Progenitor cell of endocrine pancreas (in vitro differentiated cells): ENCODE measurements at regions not wholly inside any gene's neighbourhood (a gene's known extent, or its start where the extent isn't known, plus 50 kb on each side); places are given as distances from the start of the nearest gene placed in this dataset.

Experiments
- DNase-seq: peaks from one replicate; pipeline ENCODE4 v3.0.0; 2021; ENCODE audit warnings: low spot score; ENCODE audit not compliant: unreplicated experiment
- H3K27ac Mint-ChIP-seq: 2 replicates; pipeline ENCODE4 v1.8.0; 2021; ENCODE audit warnings: mild to moderate bottlenecking, moderate library complexity, mixed read lengths
- H3K27me3 Mint-ChIP-seq: 2 replicates; pipeline ENCODE4 v1.8.0; 2021; ENCODE audit warnings: mixed read lengths
- H3K36me3 Mint-ChIP-seq: 2 replicates; pipeline ENCODE4 v1.8.0; 2022; ENCODE audit warnings: mixed read lengths; ENCODE audit not compliant: insufficient read depth
- H3K4me1 Mint-ChIP-seq: 2 replicates; pipeline ENCODE4 v1.8.0; 2021; ENCODE audit warnings: low read depth, mixed read lengths
- H3K4me3 Mint-ChIP-seq: 2 replicates; pipeline ENCODE4 v1.8.0; 2021; ENCODE audit warnings: low read depth, mild to moderate bottlenecking, moderate library complexity, mixed read lengths
- H3K9me3 Mint-ChIP-seq: 2 replicates; pipeline ENCODE4 v1.8.0; 2021; ENCODE audit warnings: low read depth, mixed read lengths
- CTCF ChIP-seq: fragments of 200-600 bp; sonication (generic); IDR thresholded peaks from one replicate; pipeline ENCODE4 v1.5.0; 2021; ENCODE audit warnings: antibody characterized with exemption, mild to moderate bottlenecking; ENCODE audit not compliant: unreplicated experiment

- TF ChIP-seq CTCF = no peak
- Mint-ChIP-seq H3K4me3 (no peak overlapping the region), H3K4me1 (no peaks in the 10 kb centered on the region), H3K36me3 (no peaks in the 10 kb centered on the region), H3K27ac (no peak overlapping the region), H3K9me3 (peaks cover 11% of the 10 kb centered on the region), H3K27me3 (no peaks in the 10 kb centered on the region)
- DNase-seq = no peak
Observed at GRCh38 chrX:113408843-113409242, 568.2 kb upstream of the AMOT start.

GRCh38 chrX:113400193-113400704, 559.6 kb upstream of the AMOT start:
- DNase-seq = no peak
- peak overlapping the region; percentile 88 for H3K27ac Mint-ChIP-seq
- H3K27me3 Mint-ChIP-seq = no peaks in the 10 kb centered on the region
- H3K36me3 Mint-ChIP-seq = peaks cover 4% of the 10 kb centered on the region
- H3K4me1 Mint-ChIP-seq = peaks cover 7% of the 10 kb centered on the region
- H3K9me3 Mint-ChIP-seq = peaks cover 10% of the 10 kb centered on the region
- TF ChIP-seq CTCF = no peak
- H3K4me3 Mint-ChIP-seq = no peak overlapping the region

GRCh38 chrX:113399506-113400192, 559.0 kb upstream of the AMOT start:
- Mint-ChIP-seq H3K36me3 (peaks cover 4% of the 10 kb centered on the region), H3K27ac (peak overlapping the region; percentile 88), H3K4me1 (peaks cover 7% of the 10 kb centered on the region), H3K27me3 (no peaks in the 10 kb centered on the region), H3K4me3 (no peak overlapping the region), H3K9me3 (peaks cover 10% of the 10 kb centered on the region)
- DNase-seq = no peak
- TF ChIP-seq CTCF = no peak

GRCh38 chrX:113392355-113392754, 551.7 kb upstream of the AMOT start:
- no peaks in the 10 kb centered on the region for H3K36me3 Mint-ChIP-seq
- no peak for DNase-seq
- no peaks in the 10 kb centered on the region for H3K4me1 Mint-ChIP-seq
- no peaks in the 10 kb centered on the region for H3K27me3 Mint-ChIP-seq
- TF ChIP-seq CTCF = no peak
- H3K4me3 Mint-ChIP-seq = no peak overlapping the region
- H3K27ac Mint-ChIP-seq = no peak overlapping the region
- peaks cover 19% of the 10 kb centered on the region for H3K9me3 Mint-ChIP-seq

- no peak for TF ChIP-seq CTCF
- Mint-ChIP-seq H3K4me3 (no peak overlapping the region), H3K27me3 (no peaks in the 10 kb centered on the region), H3K4me1 (no peaks in the 10 kb centered on the region), H3K9me3 (peaks cover 19% of the 10 kb centered on the region), H3K36me3 (no peaks in the 10 kb centered on the region), H3K27ac (no peak overlapping the region)
- no peak for DNase-seq
Observed at GRCh38 chrX:113391875-113392274, 551.2 kb upstream of the AMOT start.
